Gastrocnemius medialis (tissue), 4 donors: ENCODE measurements at regions not wholly inside any gene's neighbourhood (a gene's known extent, or its start where the extent isn't known, plus 50 kb on each side); places are given as distances from the start of the nearest gene placed in this dataset.

Experiments used
- POLR2A ChIP-seq, 2 donors: fragments of 450-650 bp; IDR thresholded peaks; one replicate each; pipeline ENCODE4 v1.6.1; 2017; ENCODE audit warnings: antibody characterized with exemption in 2 of 2, mild to moderate bottlenecking in 2 of 2, moderate library complexity in 2 of 2
- TF ChIP-seq, protein P1 (sequence below), 5 experiments: fragments of 450-650 bp in 3 of 5; fragments of 200-600 bp in 2 of 5; sonication (generic) in 2 of 5; IDR thresholded peaks in 4 of 5; conservative IDR thresholded peaks in 1 of 5; 1 replicate in 4 of 5; 2 replicates in 1 of 5; pipeline ENCODE4 v1.5.1; 2016 to 2019; ENCODE audit warnings: antibody characterized with exemption in 5 of 5, mild to moderate bottlenecking in 3 of 5, moderate library complexity in 3 of 5

DNA sequence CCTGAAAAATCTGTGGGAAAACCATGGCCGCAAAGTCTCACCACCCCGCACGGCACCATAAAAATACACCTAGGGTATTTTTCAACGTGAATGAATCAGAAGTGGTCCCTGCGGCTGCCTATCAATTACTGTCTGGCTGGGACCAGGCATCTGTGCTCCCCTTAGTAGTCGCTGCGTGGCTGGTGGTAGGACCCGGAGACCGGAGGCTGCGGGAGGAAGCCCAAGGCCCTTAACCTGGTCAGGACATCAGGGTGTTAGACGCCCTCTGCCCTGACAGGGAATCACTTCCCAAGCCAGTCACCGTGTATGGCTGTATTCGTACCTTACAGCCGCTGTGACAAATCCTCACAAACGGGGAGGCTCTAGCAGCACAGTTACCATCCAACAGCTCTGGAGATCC is 141.5 kb upstream of the PPP2R2D start:
- no peak for TF ChIP-seq POLR2A (IDR thresholded peaks at IDR 0.05)
- TF ChIP-seq, protein P1, sequence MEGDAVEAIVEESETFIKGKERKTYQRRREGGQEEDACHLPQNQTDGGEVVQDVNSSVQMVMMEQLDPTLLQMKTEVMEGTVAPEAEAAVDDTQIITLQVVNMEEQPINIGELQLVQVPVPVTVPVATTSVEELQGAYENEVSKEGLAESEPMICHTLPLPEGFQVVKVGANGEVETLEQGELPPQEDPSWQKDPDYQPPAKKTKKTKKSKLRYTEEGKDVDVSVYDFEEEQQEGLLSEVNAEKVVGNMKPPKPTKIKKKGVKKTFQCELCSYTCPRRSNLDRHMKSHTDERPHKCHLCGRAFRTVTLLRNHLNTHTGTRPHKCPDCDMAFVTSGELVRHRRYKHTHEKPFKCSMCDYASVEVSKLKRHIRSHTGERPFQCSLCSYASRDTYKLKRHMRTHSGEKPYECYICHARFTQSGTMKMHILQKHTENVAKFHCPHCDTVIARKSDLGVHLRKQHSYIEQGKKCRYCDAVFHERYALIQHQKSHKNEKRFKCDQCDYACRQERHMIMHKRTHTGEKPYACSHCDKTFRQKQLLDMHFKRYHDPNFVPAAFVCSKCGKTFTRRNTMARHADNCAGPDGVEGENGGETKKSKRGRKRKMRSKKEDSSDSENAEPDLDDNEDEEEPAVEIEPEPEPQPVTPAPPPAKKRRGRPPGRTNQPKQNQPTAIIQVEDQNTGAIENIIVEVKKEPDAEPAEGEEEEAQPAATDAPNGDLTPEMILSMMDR (IDR thresholded peaks at IDR 0.05 in 4 of 5, conservative IDR thresholded peaks at IDR 0.05 in 1 of 5) = no peak
